Occipital lobe (tissue), 2 donors: ENCODE measurements at regions not wholly inside any gene's neighbourhood (a gene's known extent, or its start where the extent isn't known, plus 50 kb on each side); places are given as distances from the start of the nearest gene placed in this dataset.
A peak's percentile ranks its signal among the peaks of the same experiment; 100 is the strongest.

ENCODE experiments used
- DNase-seq: peaks from one replicate; lab custom pipeline; 2025; lab: John Stamatoyannopoulos, UW
- small RNA-seq: library from RNA; depleted of rRNA; stranded (forward); fragments of <200 nt; gene quantifications from one replicate; pipeline ENCODE3, GENCODE V24; 2014

- DNase-seq: no peak
Measured at GRCh38 chr7:26097837-26098668, 53.9 kb upstream of the NFE2L3 start.

DNA sequence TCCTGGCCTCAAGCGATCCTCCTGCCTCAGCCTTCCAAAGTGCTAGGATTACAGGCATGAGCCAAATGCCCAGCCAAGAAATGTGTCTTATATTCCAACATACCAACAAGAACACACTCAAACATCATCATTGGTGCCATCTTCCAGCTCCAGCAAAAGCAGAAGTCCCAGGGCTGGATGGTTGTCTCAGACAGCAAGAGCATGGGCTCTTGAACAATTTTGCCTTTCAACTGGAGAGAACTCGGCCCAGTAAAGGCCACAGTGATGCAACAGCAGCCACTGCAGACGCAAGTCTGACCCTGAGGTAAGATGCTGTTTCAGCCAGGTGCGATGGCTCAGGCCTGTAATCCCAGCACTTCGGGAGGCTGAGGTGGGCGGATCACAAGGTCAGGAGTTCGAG lies 52.8 kb upstream of the NFE2L3 start:
- DNase-seq: no peak

DNA sequence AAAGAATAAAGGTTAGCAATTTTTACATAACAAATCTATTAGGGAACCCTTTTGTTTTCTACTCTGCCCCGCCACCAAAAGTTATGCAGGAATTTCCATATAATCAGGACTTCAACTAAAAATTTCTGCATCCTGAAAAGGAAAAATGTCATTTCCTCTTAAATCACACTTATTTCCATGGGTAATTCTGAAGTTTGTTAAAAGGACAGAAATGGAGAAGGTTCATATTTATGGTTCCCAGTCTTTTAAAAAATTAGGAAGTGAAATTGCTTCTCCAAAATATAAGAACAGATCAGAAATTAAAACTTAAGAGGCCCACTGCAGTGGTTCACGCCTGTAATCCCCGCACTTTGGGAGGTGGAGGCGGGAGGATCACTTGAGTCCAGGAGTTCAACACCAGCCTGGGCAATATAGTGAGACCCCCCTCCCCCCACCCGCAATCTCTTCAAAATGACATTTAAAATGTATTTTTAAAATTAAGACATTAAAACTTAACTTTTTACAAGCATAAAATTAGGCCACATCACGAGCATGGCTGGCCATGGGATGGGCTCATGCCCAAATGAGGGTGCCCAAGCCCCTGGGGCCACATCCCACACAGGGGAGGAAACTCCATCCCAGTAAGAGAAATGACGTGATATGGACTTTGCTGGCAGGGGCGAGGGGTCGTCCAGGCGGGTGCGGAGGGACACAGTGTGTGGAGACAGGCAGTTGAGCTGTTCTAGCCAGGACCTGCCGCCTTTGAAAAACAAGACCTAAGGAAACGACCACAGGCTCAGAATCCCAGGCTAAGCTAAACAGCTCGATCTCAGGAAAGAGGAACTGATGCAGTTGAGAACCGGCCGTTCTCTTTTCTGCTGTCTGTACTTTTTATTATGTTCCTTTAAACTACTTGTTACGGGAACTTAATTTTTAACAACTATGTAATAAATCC lies 51.3 kb upstream of the NFE2L3 start:
- no peak for DNase-seq

DNA sequence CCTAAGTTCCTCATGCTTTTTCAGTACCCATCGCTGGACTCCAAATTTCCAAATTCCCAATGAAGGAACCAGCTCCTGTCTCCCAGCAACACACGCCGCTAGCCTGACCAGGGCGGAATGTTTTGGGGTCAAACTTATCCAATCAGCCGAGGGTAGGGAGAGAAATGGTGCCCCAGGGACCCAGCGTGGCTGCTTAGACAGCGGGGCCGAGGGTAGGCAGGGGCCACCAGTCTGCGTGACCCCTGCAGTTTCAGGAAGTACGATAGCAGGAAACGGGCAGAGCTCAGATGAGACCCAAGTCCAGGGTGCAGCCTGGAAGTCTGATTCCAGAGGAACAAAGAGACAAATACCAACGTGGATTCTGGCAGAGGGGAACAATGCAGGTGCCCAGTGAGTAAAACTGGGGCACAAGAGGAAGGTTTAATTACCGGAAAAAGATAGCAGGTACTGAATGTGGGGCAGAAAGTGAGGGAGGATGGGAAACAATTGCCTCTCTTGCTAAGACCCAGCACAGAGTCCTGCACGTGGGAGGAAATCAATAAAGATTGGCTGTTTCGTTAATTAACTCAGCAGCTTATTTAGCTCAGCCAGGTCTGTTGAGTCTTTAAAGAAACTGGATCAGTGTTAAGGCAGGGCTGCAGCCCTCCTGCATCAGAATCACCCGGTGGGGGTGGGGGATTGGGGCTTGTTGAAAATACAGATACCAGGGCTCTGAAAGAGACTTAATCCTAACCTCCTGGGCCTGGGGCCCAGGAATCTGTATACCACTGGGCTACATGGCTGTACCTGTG lies 50.4 kb upstream of the NFE2L3 start:
- DNase-seq: no peak

DNA sequence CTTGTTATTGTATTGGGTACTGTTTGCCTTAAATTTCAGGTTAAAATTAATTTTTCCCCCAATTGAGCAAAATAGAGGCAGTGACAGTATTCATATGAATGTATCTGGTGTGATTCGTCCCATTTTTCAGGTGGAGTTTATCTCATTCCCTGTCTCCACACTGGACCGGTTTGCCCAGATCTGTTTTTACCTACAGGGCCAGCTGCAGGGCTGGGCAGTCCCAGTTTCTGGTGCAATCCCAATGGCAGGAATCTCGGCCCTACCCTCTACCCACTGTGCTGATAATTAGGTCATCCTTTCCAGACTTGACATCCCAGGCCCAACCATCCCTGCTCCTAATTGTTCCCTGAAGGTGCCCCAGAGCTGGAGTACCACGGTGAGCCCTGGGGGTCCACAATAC lies 49.8 kb upstream of the NFE2L3 start:
- no peak for DNase-seq

Small RNAs in the stretch of these regions (small RNA-seq; reads per million reads assigned to genes)
- 1,138 reads per million, percentile 99 among the genes with 10 or more reads in this experiment for gene MIR148A
